ENCODE measurements at regions not wholly inside any gene's neighbourhood (a gene's known extent, or its start where the extent isn't known, plus 50 kb on each side); places are given as distances from the start of the nearest gene placed in this dataset.
"Not testable (repeated sequence)": the region's sequence is repeated elsewhere in the genome, so short reads cannot be mapped to it uniquely, and the experiment has no call there.

GRCh38 chr12:73677520-73678291, 859.9 kb upstream of the ATXN7L3B start:
- H3K36me3 ChIP-seq (ENCODE audit: insufficient read depth in 1 of 2, low read depth in 1 of 2): no peaks in the 10 kb centered on the region
- no peak for ATAC-seq
- DNase-seq: no peak
- H3K4me1 ChIP-seq: no peaks in the 10 kb centered on the region
- no peaks in the 10 kb centered on the region for H3K9me3 ChIP-seq
- no peak for TF ChIP-seq CTCF (IDR thresholded peaks at IDR 0.05)
- H3K27ac ChIP-seq: no peak overlapping the region
- H3K27me3 ChIP-seq (ENCODE audit: insufficient read depth in 3 of 3, low read length in 2 of 3): no peaks in the 10 kb centered on the region
- H3K4me3 ChIP-seq: no peak overlapping the region
- 54 to 59% (median 58%) methylated on average over 4 of the region's 4 CpGs for WGBS, 3 donors
- intact Hi-C loops (cut with DNase I): no loop called here

GRCh38 chr12:73678335-73678734, 859.3 kb upstream of the ATXN7L3B start:
- no peak for TF ChIP-seq CTCF (IDR thresholded peaks at IDR 0.05)
- intact Hi-C loops (cut with DNase I): no loop called here
- no peaks in the 10 kb centered on the region for H3K36me3 ChIP-seq (ENCODE audit: insufficient read depth in 1 of 2, low read depth in 1 of 2)
- ATAC-seq (no peak), DNase-seq (no peak)
- H3K27me3 ChIP-seq (ENCODE audit: insufficient read depth in 3 of 3, low read length in 2 of 3): no peaks in the 10 kb centered on the region
- WGBS, 3 donors: 76 to 83% (median 78%) methylated on average over 3 of the region's 3 CpGs
- no peaks in the 10 kb centered on the region for H3K4me1 ChIP-seq
- no peak overlapping the region for H3K27ac ChIP-seq
- no peak overlapping the region for H3K4me3 ChIP-seq
- H3K9me3 ChIP-seq: no peaks in the 10 kb centered on the region

- H3K27ac ChIP-seq: no peak overlapping the region
- H3K9me3 ChIP-seq: no peaks in the 10 kb centered on the region
- no peak overlapping the region for H3K4me3 ChIP-seq
- no peaks in the 10 kb centered on the region for H3K36me3 ChIP-seq (ENCODE audit: insufficient read depth in 1 of 2, low read depth in 1 of 2)
- no peak for TF ChIP-seq CTCF (IDR thresholded peaks at IDR 0.05)
- ATAC-seq (no peak), DNase-seq (no peak)
- no peaks in the 10 kb centered on the region for H3K27me3 ChIP-seq (ENCODE audit: insufficient read depth in 3 of 3, low read length in 2 of 3)
- 57 to 76% (median 67%) methylated on average over 1 of the region's 1 CpG for WGBS, 3 donors
- H3K4me1 ChIP-seq: no peaks in the 10 kb centered on the region
- intact Hi-C loops (cut with DNase I): no loop called here
Measured at GRCh38 chr12:73699318-73699717, 838.3 kb upstream of the ATXN7L3B start.

GRCh38 chr12:73714655-73715054, 823.0 kb upstream of the ATXN7L3B start:
- Histone ChIP-seq H3K9me3 (no peaks in the 10 kb centered on the region), H3K4me3 (no peak overlapping the region), H3K36me3 (ENCODE audit: insufficient read depth in 1 of 2, low read depth in 1 of 2) (no peaks in the 10 kb centered on the region), H3K27ac (no peak overlapping the region), H3K27me3 (ENCODE audit: insufficient read depth in 3 of 3, low read length in 2 of 3) (no peaks in the 10 kb centered on the region), H3K4me1 (no peaks in the 10 kb centered on the region)
- 77 to 83% (median 82%) methylated on average over 2 of the region's 2 CpGs for WGBS, 3 donors
- intact Hi-C loops (cut with DNase I): no loop called here
- TF ChIP-seq CTCF (IDR thresholded peaks at IDR 0.05): no peak
- ATAC-seq: no peak
- DNase-seq: no peak

GRCh38 chr12:73716143-73716542, 821.5 kb upstream of the ATXN7L3B start:
- H3K27me3 ChIP-seq (ENCODE audit: insufficient read depth in 3 of 3, low read length in 2 of 3); H3K27ac ChIP-seq; intact Hi-C loops (cut with DNase I); H3K4me3 ChIP-seq; H3K36me3 ChIP-seq (ENCODE audit: insufficient read depth in 1 of 2, low read depth in 1 of 2); H3K4me1 ChIP-seq; H3K9me3 ChIP-seq; ATAC-seq; DNase-seq: not testable (repeated sequence)
- WGBS, 3 donors: 49 to 58% (median 53%) methylated on average over 2 of the region's 2 CpGs

All from psoas muscle (tissue), 7 donors.